H1 (cell line): ENCODE measurements at regions not wholly inside any gene's neighbourhood (a gene's known extent, or its start where the extent isn't known, plus 50 kb on each side); places are given as distances from the start of the nearest gene placed in this dataset.

Experiments used
- ATF3 ChIP-seq: IDR thresholded peaks from 2 replicates; pipeline ENCODE4 v1.6.1; 2011; ENCODE audit warnings: low read depth, mild to moderate bottlenecking, low read length; ENCODE audit not compliant: insufficient read depth
- CBX5 ChIP-seq: fragments of 300-800, 300-1000 bp; sonication (generic); IDR thresholded peaks from 2 replicates; pipeline ENCODE4 v1.7.1; 2016; ENCODE audit warnings: antibody characterized with exemption, low read length, low read depth
- CEBPB ChIP-seq: IDR thresholded peaks from 2 replicates; pipeline ENCODE4 v1.6.1; 2012; ENCODE audit warnings: low read depth, low read length
- CREB1 ChIP-seq: IDR thresholded peaks from 2 replicates; pipeline ENCODE4 v1.6.1; 2012; ENCODE audit warnings: inconsistent platforms
- FOSL1 ChIP-seq: IDR thresholded peaks from 2 replicates; pipeline ENCODE4 v1.6.1; 2011; ENCODE audit warnings: mild to moderate bottlenecking, low read depth, low read length, moderate library complexity; ENCODE audit not compliant: insufficient read depth
- GABPA ChIP-seq: IDR thresholded peaks from 2 replicates; pipeline ENCODE4 v1.6.1; 2011; ENCODE audit warnings: mild to moderate bottlenecking, low read length, moderate library complexity, borderline replicate concordance; ENCODE audit not compliant: insufficient read depth
- NANOG ChIP-seq: IDR thresholded peaks from 2 replicates; pipeline ENCODE4 v1.6.1; 2011; ENCODE audit warnings: low read length, low read depth, mild to moderate bottlenecking, inconsistent platforms; ENCODE audit not compliant: insufficient read depth, poor library complexity, severe bottlenecking
- YY1 ChIP-seq: IDR thresholded peaks from 2 replicates; pipeline ENCODE4 v1.6.1; 2011; ENCODE audit warnings: low read depth, mild to moderate bottlenecking, low read length

GRCh38 chr6:10256113-10256690 is 158.7 kb downstream of the TFAP2A start (continued):
- TF ChIP-seq FOSL1, result no peak
- 0 out of 2 replicates have a peak, but pooled peaks have one; percentile 11 for TF ChIP-seq YY1
- TF ChIP-seq CBX5, result no peak
- no peak for TF ChIP-seq ATF3
- no peak for TF ChIP-seq CEBPB
- TF ChIP-seq GABPA, result no peak
- TF ChIP-seq NANOG, result no peak
- no peak for TF ChIP-seq CREB1
